DOHH2 (cell line): ENCODE measurements at regions not wholly inside any gene's neighbourhood (a gene's known extent, or its start where the extent isn't known, plus 50 kb on each side); places are given as distances from the start of the nearest gene placed in this dataset.
"Not testable (repeated sequence)": the region's sequence is repeated elsewhere in the genome, so short reads cannot be mapped to it uniquely, and the experiment has no call there.

Experiments
- H3F3A ChIP-seq: fragments of 200-600 bp; sonication (generic), shearing (Covaris generic); 2 replicates; pipeline ENCODE4 v1.6.0; 2016; ENCODE audit warnings: antibody characterized with exemption, mild to moderate bottlenecking; ENCODE audit not compliant: control insufficient read depth, insufficient read depth
- H3K27ac ChIP-seq: fragments of 200-600 bp; sonication (generic); 2 replicates; pipeline ENCODE4 v1.5.1; 2014; ENCODE audit warnings: low read depth, mild to moderate bottlenecking, low read length, moderate library complexity
- H3K27me3 ChIP-seq: fragments of 200-600 bp; sonication (generic); 2 replicates; pipeline ENCODE4 v1.6.1; 2014; ENCODE audit warnings: mild to moderate bottlenecking, low read length, mixed read lengths; ENCODE audit not compliant: control insufficient read depth
- H3K36me3 ChIP-seq: fragments of 200-600 bp; sonication (generic); 2 replicates; pipeline ENCODE4 v1.6.1; 2014; ENCODE audit warnings: mild to moderate bottlenecking, low read length, moderate library complexity, mixed read lengths; ENCODE audit not compliant: control insufficient read depth
- H3K4me1 ChIP-seq: fragments of 200-600 bp; sonication (generic); 2 replicates; pipeline ENCODE4 v1.6.1; 2014; ENCODE audit warnings: mild to moderate bottlenecking, low read length, mixed read lengths; ENCODE audit not compliant: control insufficient read depth
- H3K4me2 ChIP-seq: fragments of 200-600 bp; sonication (generic); 2 replicates; pipeline ENCODE4 v1.6.0; 2014; ENCODE audit warnings: mild to moderate bottlenecking, low read length, moderate library complexity
- H3K4me3 ChIP-seq: fragments of 200-600 bp; sonication (generic); 2 replicates; pipeline ENCODE4 v1.5.1; 2014; ENCODE audit warnings: mild to moderate bottlenecking, low read length, mixed read lengths
- H3K79me2 ChIP-seq: fragments of 200-600 bp; sonication (generic); 2 replicates; pipeline ENCODE4 v1.6.1; 2014; ENCODE audit warnings: mild to moderate bottlenecking, low read length, mixed read lengths; ENCODE audit not compliant: control insufficient read depth
- H3K9me2 ChIP-seq: fragments of 200-600 bp; sonication (generic); replicated peaks from 2 replicates; pipeline ENCODE4 v1.6.1; 2014; ENCODE audit warnings: mild to moderate bottlenecking, low read length, mixed read lengths; ENCODE audit not compliant: control insufficient read depth
- H3K9me3 ChIP-seq: fragments of 200-600 bp; sonication (generic); 2 replicates; pipeline ENCODE4 v1.6.1; 2014; ENCODE audit warnings: antibody characterized with exemption, low read length, mixed read lengths; ENCODE audit not compliant: control insufficient read depth, insufficient read depth
- H4K20me1 ChIP-seq: fragments of 200-600 bp; sonication (generic); 2 replicates; pipeline ENCODE4 v1.6.0; 2014; ENCODE audit warnings: low read depth, mild to moderate bottlenecking, antibody characterized with exemption, low read length, moderate library complexity; ENCODE audit not compliant: control insufficient read depth, insufficient read depth
- CTCF ChIP-seq: fragments of 200-600 bp; sonication (generic); IDR thresholded peaks from one replicate; pipeline ENCODE4 v1.5.1; 2014; ENCODE audit warnings: antibody characterized with exemption, mild to moderate bottlenecking, low read depth, low read length; ENCODE audit not compliant: poor library complexity, severe bottlenecking
- EZH2phosphoT487 ChIP-seq: fragments of 200-600 bp; sonication (generic); IDR thresholded peaks from 2 replicates; pipeline ENCODE4 v1.6.1; 2017; ENCODE audit warnings: borderline replicate concordance, mild to moderate bottlenecking, antibody characterized with exemption, low read length, moderate library complexity, mixed read lengths

- no peaks in the 10 kb centered on the region for H4K20me1 ChIP-seq
- no peaks in the 10 kb centered on the region for H3K36me3 ChIP-seq
- no peaks in the 10 kb centered on the region for H3K9me3 ChIP-seq
- no peak overlapping the region for H3K4me2 ChIP-seq
- no peaks in the 10 kb centered on the region for H3K27me3 ChIP-seq
- H3K9me2 ChIP-seq = no peaks in the 10 kb centered on the region
- H3K4me1 ChIP-seq = no peaks in the 10 kb centered on the region
- no peak overlapping the region for H3K27ac ChIP-seq
- H3F3A ChIP-seq = no peaks in the 10 kb centered on the region
- H3K4me3 ChIP-seq = no peak overlapping the region
- H3K79me2 ChIP-seq = no peaks in the 10 kb centered on the region
- TF ChIP-seq CTCF = no peak
- TF ChIP-seq EZH2phosphoT487 = no peak
Observed at GRCh38 chr10:31213959-31214358, 105.1 kb upstream of the ZEB1 start.

DNA sequence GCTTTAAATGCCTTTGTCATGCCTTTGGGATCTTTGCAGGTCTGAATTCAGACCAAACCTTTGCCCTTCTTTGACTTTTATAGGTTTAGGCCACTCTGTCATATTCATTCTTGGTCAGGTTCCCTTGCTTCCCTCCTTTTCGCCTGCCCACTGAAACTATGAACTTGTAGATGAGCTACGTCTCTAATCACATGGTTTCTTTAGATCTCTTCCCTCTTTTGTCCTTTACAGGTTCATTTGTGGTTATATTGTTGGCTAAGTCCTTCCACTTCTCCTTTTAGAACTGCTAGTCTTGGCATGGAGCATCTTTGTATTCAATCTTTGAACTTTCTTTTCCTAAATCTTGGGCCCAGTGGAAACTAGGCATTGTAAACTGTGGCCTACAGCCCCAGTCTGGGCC, 104.0 kb upstream of the ZEB1 start:
- TF ChIP-seq EZH2phosphoT487 = no peak
- no peak for TF ChIP-seq CTCF
- Histone ChIP-seq H3K36me3 (no peaks in the 10 kb centered on the region), H3K9me3 (no peaks in the 10 kb centered on the region), H3K4me3 (no peak overlapping the region), H3K9me2 (no peaks in the 10 kb centered on the region), H4K20me1 (no peaks in the 10 kb centered on the region), H3K79me2 (no peaks in the 10 kb centered on the region), H3F3A (no peaks in the 10 kb centered on the region), H3K27ac (no peak overlapping the region), H3K4me1 (no peaks in the 10 kb centered on the region), H3K4me2 (no peak overlapping the region), H3K27me3 (no peaks in the 10 kb centered on the region)

DNA sequence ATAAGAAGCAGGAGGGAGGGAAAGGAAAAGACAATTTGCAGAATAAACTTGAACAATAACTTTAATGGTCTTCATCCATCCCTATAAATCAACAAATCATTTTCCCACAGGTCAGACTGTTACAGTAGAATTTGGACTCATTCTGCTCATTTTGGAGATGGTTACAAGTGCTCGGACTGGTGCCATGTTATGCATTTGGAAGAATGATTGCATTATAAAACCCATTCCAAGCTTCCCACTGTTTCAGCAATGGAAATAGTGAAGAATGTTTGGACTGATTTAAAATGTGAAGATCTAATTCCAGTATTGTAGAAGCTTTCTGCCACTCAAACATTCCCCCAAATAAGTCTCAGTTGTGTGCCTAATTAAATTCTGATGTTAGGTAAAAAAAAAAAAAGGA, 99.7 kb upstream of the ZEB1 start:
- H3K4me2 ChIP-seq = no peak overlapping the region
- no peaks in the 10 kb centered on the region for H3K4me1 ChIP-seq
- no peaks in the 10 kb centered on the region for H3K9me2 ChIP-seq
- no peak overlapping the region for H3K27ac ChIP-seq
- no peaks in the 10 kb centered on the region for H3F3A ChIP-seq
- H3K9me3 ChIP-seq = no peaks in the 10 kb centered on the region
- no peaks in the 10 kb centered on the region for H3K36me3 ChIP-seq
- no peaks in the 10 kb centered on the region for H4K20me1 ChIP-seq
- no peak overlapping the region for H3K4me3 ChIP-seq
- no peak for TF ChIP-seq EZH2phosphoT487
- no peak for TF ChIP-seq CTCF
- no peaks in the 10 kb centered on the region for H3K79me2 ChIP-seq
- no peaks in the 10 kb centered on the region for H3K27me3 ChIP-seq

DNA sequence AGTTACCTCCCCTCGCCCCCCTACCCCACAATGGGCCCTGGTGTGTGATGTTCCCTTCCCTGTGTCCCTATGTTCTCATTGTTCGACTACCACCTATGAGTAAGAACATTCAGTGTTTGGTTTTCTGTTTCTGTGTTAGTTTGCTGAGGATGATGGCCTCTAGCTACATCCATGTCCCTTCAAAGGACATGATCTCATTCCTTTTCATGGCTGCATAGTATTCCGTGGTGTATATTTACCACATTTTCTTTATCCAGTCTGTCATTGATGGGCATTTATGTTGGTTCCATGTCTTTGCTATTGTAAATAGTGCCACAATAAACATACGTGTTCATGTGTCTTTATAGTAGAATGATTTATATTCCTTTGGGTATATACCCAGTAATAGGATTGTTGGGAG, 90.2 kb upstream of the ZEB1 start:
- H3K4me1 ChIP-seq, H3K4me2 ChIP-seq, H3K9me3 ChIP-seq, H3F3A ChIP-seq, H3K36me3 ChIP-seq, H3K9me2 ChIP-seq, H3K4me3 ChIP-seq, H3K27me3 ChIP-seq, H3K27ac ChIP-seq, H3K79me2 ChIP-seq, H4K20me1 ChIP-seq: not testable (repeated sequence)
